ENCODE measurements at regions not wholly inside any gene's neighbourhood (a gene's known extent, or its start where the extent isn't known, plus 50 kb on each side); places are given as distances from the start of the nearest gene placed in this dataset.

GRCh38 chr21:15273244-15273643 lies 208.4 kb upstream of the NRIP1 start:
- Histone ChIP-seq H3K27ac (no peak overlapping the region), H3K4me2 (no peak overlapping the region), H3K27me3 (no peaks in the 10 kb centered on the region), H3K36me3 (no peaks in the 10 kb centered on the region), H2AFZ (replicated peaks) (no peak overlapping the region), H3K9ac (no peak overlapping the region), H3K4me1 (no peaks in the 10 kb centered on the region), H3K79me2 (ENCODE audit: low read depth) (no peaks in the 10 kb centered on the region), H3K4me3 (no peak overlapping the region), H4K20me1 (ENCODE audit: low read depth) (no peaks in the 10 kb centered on the region), H3K9me3 (ENCODE audit: low read depth) (no peaks in the 10 kb centered on the region), H3F3A (ENCODE audit: low read depth) (no peaks in the 10 kb centered on the region)
- no peak for DNase-seq (ENCODE audit: low spot score)
- H3K4me3 Mint-ChIP-seq = no peak overlapping the region
- H3K27ac Mint-ChIP-seq = no peak overlapping the region
- peaks cover 3% of the 10 kb centered on the region for H3K9me3 Mint-ChIP-seq
- peaks cover 1% of the 10 kb centered on the region for H3K36me3 Mint-ChIP-seq
- H3K4me1 Mint-ChIP-seq = peaks cover 4% of the 10 kb centered on the region
- TF ChIP-seq EZH2 (IDR thresholded peaks at IDR 0.05) (no peak), CTCF (IDR thresholded peaks at IDR 0.05) (no peak), EZH2phosphoT487 (IDR thresholded peaks at IDR 0.05) (no peak)
- no peaks in the 10 kb centered on the region for H3K27me3 Mint-ChIP-seq (ENCODE audit: insufficient read depth, low read depth)

GRCh38 chr21:15274701-15275485 lies 210.1 kb upstream of the NRIP1 start:
- no peaks in the 10 kb centered on the region for H4K20me1 ChIP-seq (ENCODE audit: low read depth)
- TF ChIP-seq EZH2phosphoT487 (IDR thresholded peaks at IDR 0.05) (no peak), CTCF (IDR thresholded peaks at IDR 0.05) (no peak), EZH2 (IDR thresholded peaks at IDR 0.05) (no peak)
- no peak overlapping the region for H3K9ac ChIP-seq
- Mint-ChIP-seq H3K4me1 (peaks cover 4% of the 10 kb centered on the region), H3K27ac (no peak overlapping the region), H3K9me3 (no peaks in the 10 kb centered on the region), H3K36me3 (peaks cover 1% of the 10 kb centered on the region), H3K27me3 (ENCODE audit: insufficient read depth, low read depth) (no peaks in the 10 kb centered on the region), H3K4me3 (no peak overlapping the region)
- H3K4me1 ChIP-seq = no peaks in the 10 kb centered on the region
- H3K27me3 ChIP-seq = no peaks in the 10 kb centered on the region
- H3K27ac ChIP-seq = no peak overlapping the region
- H3K36me3 ChIP-seq = no peaks in the 10 kb centered on the region
- no peaks in the 10 kb centered on the region for H3F3A ChIP-seq (ENCODE audit: low read depth)
- no peaks in the 10 kb centered on the region for H3K9me3 ChIP-seq (ENCODE audit: low read depth)
- H3K79me2 ChIP-seq (ENCODE audit: low read depth) = no peaks in the 10 kb centered on the region
- no peak overlapping the region for H3K4me2 ChIP-seq
- no peak overlapping the region for H3K4me3 ChIP-seq
- no peak overlapping the region for H2AFZ ChIP-seq (replicated peaks)
- DNase-seq (ENCODE audit: low spot score) = no peak

GRCh38 chr21:15275615-15276235 lies 210.9 kb upstream of the NRIP1 start:
- Mint-ChIP-seq H3K9me3 (peaks cover 2% of the 10 kb centered on the region), H3K27ac (no peak overlapping the region), H3K4me3 (no peak overlapping the region), H3K27me3 (ENCODE audit: insufficient read depth, low read depth) (no peaks in the 10 kb centered on the region), H3K4me1 (peaks cover 4% of the 10 kb centered on the region), H3K36me3 (peaks cover 1% of the 10 kb centered on the region)
- no peak for TF ChIP-seq CTCF (IDR thresholded peaks at IDR 0.05)
- TF ChIP-seq EZH2 (IDR thresholded peaks at IDR 0.05) = no peak
- TF ChIP-seq EZH2phosphoT487 (IDR thresholded peaks at IDR 0.05) = no peak
- no peaks in the 10 kb centered on the region for H3K79me2 ChIP-seq (ENCODE audit: low read depth)
- H4K20me1 ChIP-seq (ENCODE audit: low read depth) = no peaks in the 10 kb centered on the region
- H2AFZ ChIP-seq (replicated peaks) = peak overlapping the region; percentile 50
- no peaks in the 10 kb centered on the region for H3K27me3 ChIP-seq
- H3K27ac ChIP-seq = no peak overlapping the region
- no peaks in the 10 kb centered on the region for H3K9me3 ChIP-seq (ENCODE audit: low read depth)
- H3K4me2 ChIP-seq = no peak overlapping the region
- H3F3A ChIP-seq (ENCODE audit: low read depth) = no peaks in the 10 kb centered on the region
- H3K9ac ChIP-seq = no peak overlapping the region
- DNase-seq (ENCODE audit: low spot score) = no peak
- H3K4me3 ChIP-seq = no peak overlapping the region
- H3K36me3 ChIP-seq = no peaks in the 10 kb centered on the region
- H3K4me1 ChIP-seq = no peaks in the 10 kb centered on the region

All from neural progenitor cell (in vitro differentiated cells).